Nucleus accumbens (tissue), 56 donors: ENCODE measurements at regions not wholly inside any gene's neighbourhood (a gene's known extent, or its start where the extent isn't known, plus 50 kb on each side); places are given as distances from the start of the nearest gene placed in this dataset.

Source experiments
- DNase-seq, 56 donors: peaks; one replicate each; lab custom pipeline; 2025; lab: John Stamatoyannopoulos, UW

DNA sequence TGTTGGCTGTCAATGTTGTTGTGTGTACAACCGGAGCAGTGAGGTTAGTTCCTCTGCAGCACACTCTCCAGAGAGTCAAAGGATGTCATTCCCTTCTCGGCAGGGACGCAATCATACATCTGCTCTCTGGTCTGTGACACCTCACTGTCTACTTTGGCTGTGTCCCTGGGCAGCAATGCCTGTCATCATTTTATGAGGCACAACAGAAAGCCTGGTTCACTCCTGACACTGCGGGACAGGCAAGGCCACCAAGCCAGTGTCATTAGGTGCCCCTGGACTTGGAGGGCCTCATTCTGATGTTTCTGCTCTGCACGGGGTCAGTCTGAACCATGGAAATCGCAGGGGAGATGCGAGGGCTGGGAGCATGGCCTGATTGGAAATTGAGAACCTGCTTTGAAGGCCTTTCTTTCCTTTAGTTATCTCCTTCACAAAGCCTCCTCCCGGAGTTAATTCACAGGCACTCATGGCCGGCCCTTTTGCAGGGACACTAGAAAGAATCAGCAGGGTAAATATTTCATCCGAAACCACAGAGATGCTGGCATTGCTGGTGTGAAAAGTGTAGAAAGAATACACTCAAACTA lies 284.4 kb downstream of the ZNF536 start:
- DNase-seq: no peak

DNA sequence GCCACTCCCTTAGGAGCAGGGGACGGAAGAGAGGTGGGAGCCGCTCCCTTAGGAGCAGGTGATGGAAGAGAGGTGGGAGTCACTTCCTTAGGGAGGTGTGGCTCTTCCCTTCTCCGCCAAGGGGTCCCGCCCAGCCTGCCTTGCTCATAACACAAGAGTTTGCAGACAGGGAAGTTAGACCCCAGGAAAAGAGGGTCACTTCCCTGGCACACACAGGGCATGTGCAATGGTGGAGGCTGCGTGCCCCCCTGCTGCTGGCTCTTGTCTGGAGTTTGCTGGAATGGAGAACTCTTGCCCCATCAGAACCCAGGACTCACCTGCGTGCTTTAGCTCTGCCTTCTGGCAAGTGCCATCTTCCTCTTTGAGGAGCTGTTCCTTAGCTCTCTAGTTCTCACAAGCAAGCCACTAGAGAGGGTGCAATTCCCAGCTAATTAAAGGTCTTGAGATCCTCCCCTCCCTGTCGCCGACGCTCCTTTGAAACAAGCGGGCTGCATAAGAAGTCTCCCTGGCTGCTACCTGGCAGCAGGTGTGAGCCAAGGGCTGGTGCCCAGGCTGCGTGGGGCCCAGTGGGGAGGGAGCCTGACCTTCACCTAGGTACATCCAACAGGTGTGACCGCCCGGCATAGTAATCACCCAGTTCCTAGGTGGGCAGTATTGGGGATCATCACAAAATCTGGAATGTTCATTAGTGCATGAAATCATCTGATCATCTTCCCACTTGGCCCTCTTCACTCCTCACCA lies 281.6 kb downstream of the ZNF536 start:
- DNase-seq: no peak

DNA sequence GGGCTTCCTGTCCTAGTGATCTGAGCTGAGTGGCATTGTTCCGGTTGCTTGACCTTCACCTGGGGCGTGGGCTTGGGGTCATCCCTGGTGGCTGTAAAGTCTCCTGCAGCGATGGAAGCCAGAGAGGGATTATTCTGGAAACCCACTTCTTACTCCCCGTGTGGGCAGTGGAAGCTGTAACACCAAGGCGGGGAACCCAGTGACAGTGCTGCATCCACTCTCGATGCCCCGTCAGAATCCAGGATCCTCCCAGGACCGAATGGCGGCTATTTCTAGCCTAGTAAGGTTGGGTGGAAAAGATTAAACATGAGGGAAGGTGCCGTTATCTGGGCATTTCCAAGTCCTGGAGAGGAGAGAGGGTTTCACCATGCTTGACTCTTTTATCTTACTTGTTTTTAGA lies 280.6 kb downstream of the ZNF536 start:
- no peak for DNase-seq

DNA sequence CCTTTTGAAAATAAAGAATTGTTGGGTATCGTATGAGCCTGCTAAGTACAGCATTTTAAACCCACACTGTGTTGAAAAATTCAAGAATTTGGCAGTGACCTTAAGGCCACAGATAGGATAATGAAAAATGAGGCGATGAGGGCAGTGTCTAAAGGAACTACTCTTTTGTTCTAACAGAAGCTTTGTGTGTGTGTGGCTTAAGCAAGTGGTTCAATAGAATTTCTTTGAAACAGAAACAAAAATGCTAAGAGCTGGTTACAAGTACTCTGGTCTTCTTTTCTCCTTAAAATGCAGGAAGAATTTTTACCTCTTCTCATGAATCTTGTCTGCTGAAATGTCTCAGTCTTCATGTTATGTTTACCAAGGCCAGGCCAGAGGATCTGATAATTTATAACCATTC lies 279.5 kb downstream of the ZNF536 start:
- DNase-seq: no peak

DNA sequence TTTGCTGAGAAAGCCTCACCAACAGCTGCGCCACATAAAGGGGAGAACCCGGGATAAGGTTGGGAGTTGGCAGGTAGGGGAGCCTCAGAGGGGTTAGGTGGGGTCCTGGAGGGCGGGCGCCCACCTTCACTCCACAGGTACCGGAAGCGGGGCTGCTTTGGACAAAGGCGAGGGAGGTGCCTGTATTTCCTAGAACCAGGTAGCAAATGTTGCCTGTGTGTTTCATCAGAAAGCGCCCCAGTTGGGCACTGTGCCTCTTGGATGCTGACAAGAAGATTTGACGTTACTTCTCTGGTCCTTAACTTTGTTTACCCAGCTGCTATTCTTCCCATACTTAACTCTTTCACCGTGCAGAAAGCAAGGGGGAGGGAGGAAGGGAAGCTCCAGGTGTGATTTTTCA lies 278.9 kb downstream of the ZNF536 start:
- DNase-seq: no peak

DNA sequence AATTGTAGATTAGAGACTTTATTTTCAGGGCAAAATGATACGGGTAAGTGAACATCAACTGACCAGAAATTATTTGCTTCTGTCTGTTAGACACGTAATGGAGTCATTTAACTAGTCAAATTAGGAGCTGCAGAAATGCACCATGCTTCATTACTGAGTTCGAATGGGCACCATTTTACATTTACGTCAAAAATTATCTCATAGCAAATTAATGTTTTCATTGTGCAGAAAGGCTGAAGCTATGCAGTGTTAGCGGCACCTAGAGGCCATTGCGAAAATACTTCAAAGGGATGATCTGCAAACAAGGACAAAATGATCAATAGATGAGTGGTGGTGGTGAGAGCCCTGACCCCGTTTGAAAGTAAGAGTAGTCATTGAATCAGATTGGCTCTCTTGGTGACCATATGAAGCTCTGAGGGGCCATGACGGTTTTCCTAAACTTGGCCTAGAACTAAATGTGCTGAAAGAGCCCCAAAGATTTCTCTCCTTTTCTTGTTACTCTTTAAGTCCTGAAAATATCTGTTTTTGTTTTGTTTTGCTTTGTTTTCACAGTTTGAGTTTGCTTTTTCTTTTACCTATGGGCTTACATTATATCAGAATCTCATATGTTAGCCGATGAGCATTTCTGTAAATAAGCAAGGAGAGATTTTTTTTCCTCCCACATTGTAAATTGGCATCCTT lies 277.9 kb downstream of the ZNF536 start:
- DNase-seq: peak in 31 of 56 donors; percentile 9 to 79 (median 35)

DNA sequence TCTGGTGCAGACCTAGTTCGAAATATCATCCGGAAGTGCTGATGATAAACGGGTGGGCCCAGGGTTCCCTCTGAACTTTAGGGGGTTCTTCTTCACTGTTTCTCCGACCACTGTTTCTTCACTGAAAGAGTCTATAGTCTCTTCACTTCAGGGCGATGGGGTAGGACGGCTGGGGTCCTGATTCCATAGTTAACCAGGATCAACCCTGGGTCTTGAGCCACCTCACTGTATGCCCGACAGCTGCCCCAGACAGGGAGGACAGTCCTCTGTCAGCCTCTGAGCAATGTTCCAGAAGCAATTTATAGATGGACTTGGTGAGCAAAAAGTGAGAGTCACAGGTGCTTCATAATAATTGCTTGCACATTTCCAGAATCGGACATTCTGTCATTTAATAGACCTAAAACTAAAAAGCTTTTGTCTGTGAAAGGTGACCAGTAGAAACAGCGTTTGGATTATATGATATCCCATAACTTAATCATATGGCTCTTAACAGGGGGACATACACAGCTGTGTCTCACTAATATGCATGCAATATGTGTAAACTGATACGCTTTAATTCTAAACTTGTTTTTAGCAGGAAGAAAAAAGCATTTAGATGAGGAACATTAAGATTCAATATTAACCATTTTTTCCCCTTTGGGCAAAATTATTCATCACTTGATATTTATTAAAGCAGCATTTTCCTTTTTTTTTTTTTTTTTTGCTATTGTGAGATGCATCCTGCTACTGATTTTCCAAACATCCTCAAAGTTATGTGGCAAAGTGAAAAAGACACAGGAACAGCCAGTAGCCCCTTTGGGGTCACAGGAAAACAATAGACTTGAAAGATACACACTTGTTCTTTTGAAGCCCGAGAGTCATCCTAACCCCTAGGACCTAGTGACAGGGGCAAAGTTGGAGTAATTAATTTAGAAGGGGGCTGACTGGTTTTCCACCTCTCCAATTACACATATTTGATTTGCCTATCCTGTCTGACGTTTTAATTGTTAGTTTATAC lies 277.0 kb downstream of the ZNF536 start:
- no peak for DNase-seq

DNA sequence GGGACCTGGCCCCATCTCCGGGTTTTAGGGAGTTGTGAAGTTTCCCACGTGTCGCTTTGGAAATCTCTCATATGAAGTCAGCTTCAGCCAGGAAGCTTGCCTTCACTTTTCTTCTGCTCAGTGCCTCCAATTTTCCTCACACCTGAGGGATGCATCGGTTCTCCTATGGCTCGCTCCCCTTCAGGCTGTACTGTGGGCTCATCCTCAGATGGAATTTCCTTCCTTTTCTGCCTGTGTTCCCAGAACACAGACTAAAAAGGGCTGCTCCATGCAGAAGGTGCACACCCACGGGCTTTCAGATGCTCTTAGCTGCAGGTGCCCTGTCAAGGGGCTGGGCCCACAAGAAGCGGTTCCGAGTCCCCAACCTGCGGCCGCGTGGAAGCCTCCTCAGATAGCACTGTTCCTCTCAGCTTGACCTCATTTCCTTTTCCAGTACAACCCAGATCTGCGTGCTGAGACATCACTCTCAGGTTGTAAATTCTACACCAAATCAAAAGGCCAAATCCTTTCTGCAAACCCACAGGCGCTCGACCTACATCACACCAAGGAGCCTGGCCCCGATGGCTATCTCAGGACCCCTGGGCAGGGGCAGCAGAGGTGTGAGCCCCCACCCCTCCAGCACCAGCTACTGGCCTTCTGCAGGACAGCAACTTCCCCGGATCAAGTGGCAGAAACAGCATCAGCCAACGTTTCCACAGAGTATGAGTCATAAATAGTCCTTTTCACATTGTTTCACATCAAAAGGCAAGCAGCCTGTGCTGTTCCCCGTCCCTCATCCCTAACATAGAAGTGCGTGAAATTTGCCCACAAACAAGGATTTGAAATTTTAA lies 275.9 kb downstream of the ZNF536 start:
- DNase-seq: peak in 11 of 56 donors; percentile 8 to 60 (median 18)

DNA sequence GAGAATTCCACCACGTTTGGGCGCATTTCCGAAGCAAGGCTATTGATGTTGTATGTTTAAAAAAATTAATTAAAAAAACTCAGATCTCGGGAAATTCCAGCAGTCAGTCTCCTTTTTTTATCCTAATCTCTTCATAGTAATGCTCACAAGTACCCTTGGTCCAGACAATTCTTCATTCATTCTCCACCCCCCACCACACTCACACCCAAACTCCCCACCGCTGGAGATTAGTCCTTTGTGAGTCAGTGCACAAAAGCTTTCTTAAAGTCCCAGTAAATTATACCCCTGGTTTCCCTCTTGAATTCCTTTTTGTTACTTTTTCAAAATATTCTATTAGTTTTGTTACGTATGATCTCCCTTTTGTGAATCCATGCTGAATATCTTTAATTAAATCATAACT lies 274.6 kb downstream of the ZNF536 start:
- peak in 1 of 56 donors; percentile 8 for DNase-seq

DNA sequence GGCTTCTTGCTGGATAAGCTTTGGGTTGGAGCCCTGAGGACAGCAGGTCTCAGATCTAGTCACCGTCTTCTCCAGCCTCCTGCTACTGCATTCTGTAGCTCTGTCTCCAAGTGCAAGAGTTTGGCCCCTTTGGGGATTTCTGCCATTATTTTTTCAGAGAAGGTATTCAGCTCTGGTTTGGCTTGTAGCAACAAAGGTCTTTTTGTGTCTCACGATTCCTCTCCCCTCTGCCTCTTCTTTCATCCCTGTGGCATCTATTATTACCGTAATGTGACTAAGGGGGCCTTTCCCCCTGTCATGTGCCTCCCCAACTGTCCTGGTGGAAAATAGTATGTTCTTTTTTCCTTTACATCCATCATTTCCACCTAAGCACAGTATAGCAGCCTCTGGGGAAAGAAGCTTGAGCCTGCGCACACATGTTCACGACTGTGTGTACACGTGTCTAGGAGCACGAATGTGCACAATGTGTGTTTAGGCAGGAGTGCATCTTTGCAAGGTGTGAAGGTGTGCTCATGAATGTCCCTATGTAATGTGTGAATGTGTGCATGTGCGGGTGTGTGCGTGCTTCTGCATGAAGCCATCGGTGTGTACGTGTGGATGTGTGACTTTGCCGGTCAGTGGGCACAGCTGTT lies 273.9 kb downstream of the ZNF536 start:
- DNase-seq: no peak

DNA sequence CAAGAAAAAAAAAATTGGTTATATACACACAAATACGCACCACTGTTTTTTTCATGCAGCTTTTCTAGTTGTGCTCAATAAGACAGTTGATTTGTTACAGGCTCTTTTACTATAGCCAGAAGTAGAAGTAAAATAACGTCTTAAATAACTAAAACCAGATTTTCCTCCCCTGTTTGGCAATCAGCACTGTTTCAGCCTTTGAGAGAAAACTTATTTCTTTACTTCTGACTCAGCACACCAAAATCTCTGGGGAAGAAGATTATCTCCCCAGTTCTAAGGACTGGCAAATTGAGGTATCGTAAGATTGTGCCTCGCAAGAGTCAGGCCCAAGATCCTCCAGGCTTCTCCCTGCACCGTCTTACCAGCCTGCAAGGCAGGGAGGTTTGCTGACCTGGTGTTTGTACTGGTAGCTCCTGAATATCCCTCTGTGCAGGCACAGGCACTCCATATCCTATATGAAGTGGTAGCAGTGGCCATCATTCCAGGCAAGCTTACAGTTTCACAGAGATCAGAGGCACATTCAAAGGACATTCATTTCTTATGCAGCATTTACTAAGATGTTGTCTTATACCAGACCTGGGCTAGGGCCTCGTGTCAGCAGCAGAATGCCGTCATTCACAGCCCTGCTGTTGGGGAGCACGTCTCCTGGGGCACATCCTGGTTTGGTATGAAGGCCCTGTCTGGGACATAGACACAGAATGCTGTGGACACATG lies 268.2 kb downstream of the ZNF536 start:
- no peak for DNase-seq

DNA sequence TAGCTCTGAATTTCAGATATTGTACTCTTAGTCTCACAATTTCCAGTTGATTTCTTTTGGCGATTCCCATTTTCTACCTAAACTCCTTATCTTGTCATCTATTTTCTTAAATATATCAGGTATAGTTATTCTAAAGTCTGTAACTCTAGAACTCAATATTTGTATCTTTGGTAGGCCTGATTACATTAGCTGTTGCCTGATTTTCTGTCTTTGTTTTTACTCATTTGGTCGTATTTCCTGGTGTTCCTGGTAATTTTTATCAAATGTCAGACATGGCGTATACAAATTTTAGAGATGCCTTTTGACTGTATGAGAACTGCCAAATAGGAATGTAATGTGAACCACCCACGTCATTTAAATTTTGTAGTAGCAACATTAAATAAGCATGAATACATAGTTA lies 266.7 kb downstream of the ZNF536 start:
- no peak for DNase-seq

DNA sequence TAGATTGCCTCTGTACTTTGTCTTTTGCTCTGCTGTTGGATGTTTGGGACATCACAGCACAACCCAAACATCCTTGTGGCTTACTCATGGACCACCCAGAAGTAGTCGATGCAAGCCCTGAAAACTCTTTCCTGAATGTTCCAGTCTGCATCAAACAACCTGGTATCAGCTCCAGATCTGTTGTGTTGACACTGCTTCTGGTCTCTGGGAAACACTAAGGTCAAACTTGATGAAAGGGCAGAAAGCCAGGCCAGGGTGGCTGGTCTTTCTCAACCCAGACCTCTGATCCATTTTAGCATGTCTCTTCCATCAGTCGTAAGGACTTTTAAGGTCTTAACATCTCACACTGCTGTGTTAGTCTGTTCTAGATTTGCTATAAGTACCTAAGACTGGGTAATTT lies 265.7 kb downstream of the ZNF536 start:
- DNase-seq: no peak

DNA sequence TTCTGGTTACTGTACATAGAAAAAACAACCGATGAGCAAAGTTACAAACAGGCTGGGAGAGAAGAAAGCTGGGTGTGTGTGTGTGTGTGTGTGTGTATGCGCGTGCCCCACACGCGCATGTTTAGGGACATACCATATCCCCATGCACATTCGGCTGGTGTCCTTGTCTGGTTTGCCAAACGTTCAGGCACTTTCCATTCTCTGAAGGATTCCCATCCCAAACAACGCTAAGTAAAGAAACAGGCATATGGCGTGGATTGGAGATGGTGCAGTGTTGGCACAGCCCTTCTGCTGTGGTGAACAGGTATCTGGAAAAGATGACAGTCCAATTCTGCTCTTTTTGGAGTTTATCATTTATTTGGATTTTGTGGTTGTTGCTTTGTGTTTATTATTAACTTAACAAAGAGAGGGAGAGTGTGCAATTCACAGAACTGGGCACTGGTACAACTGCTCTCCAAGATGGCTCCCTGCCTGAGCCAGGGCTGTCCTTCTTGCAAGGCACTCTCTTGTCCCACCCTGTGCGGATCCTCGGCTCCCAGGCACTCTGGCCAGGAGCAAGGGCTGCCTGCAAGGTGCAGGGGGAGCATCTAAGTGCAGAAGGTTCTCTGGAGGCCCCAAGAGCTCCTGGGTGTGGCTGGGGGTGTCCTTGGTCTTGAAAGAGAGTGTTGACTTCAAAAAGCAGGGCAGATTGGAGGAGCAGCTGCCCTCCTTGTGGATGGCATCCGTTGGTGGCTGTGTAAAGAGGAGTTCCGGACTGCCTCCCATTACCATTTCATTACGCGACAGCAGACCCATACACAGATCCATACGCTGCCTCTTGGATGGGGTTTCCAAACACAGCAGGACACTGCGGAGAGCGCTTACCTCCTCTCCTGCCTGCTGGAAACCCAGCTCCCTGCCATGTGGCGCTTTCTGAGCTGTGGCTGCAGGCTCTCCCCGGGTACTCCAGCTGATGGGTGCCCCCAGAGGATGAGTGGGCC lies 263.1 kb downstream of the ZNF536 start:
- no peak for DNase-seq

DNA sequence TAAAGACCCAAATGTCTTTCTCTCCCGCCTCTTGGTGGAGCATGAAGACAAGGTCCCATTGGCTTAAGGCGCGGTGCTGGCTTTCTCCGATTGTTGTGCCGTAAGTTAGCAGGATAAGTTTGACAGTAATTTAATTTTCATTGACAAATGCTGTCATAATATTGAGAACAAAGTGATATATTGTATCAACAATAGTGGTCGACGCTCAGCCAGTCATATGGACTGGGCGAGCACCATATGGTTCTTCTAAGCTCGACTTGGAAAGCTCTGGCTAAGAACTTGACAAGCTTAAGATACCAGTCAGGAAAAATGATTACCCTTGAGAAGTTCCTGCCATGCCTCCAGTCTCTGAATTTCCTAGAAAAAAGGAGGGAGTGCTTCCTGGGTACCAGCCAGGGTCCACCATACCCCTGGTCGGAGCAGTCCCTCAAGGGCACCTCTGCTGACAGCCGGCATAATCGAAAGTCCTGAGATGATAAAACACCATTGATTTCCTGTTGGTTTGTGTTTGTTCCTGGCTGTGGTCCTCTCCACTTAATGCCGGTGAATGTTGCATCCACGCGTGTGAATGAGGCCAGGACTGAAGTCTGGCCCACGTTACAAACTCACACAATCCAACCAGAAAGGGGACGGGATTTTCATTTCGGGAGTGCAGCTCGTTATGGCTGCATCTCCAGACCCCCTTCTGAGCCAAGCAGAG lies 262.1 kb downstream of the ZNF536 start:
- no peak for DNase-seq

DNA sequence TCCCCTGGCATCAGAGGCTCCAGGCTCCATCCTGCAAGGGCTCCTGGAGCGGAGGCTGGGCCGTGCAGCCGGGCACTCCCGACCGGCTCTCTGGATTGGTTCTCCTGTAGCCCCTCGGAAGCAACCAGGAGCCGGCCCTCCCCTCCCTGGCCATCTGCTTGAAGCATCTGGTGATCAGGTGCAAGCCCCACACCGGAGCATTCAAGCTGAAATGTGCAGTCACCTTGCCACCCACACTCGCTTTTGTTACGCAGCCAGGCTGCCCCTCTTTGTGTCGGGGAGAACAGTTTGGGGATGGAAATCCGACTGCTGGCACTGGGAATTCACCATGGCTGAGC lies 258.8 kb downstream of the ZNF536 start:
- DNase-seq: no peak
